Mucosa of gallbladder (tissue), 1 donor: ENCODE measurements at regions not wholly inside any gene's neighbourhood (a gene's known extent, or its start where the extent isn't known, plus 50 kb on each side); places are given as distances from the start of the nearest gene placed in this dataset.
"Not testable (repeated sequence)": the region's sequence is repeated elsewhere in the genome, so short reads cannot be mapped to it uniquely, and the experiment has no call there.

Experiments
- DNase-seq: peaks from one replicate; pipeline ENCODE4 v3.0.0-alpha.2; 2020; ENCODE audit warnings: low spot score
- donor health status: DM: no; HTN: no; CAD: no.

- no peak for DNase-seq
Observed at GRCh38 chr1:199208847-199209246, 570.0 kb downstream of the PTPRC start.

- no peak for DNase-seq
Observed at GRCh38 chr1:199218065-199218464, 579.2 kb downstream of the PTPRC start.

- no peak for DNase-seq
Observed at GRCh38 chr1:199218533-199218932, 579.7 kb downstream of the PTPRC start.

- DNase-seq, result no peak
Observed at GRCh38 chr1:199220031-199220430, 581.2 kb downstream of the PTPRC start.

GRCh38 chr1:199221371-199222150 is 582.7 kb downstream of the PTPRC start:
- DNase-seq, result no peak

- DNase-seq, result no peak
Observed at GRCh38 chr1:199223936-199224335, 585.1 kb downstream of the PTPRC start.

GRCh38 chr1:199226163-199226562 is 587.3 kb downstream of the PTPRC start:
- DNase-seq, result no peak

- DNase-seq, result no peak
Observed at GRCh38 chr1:199242147-199242546, 603.3 kb downstream of the PTPRC start.

GRCh38 chr1:199242601-199243000 is 603.8 kb downstream of the PTPRC start:
- DNase-seq, result no peak

GRCh38 chr1:199243423-199244061 is 604.7 kb downstream of the PTPRC start:
- DNase-seq, result peak; percentile 34

GRCh38 chr1:199245946-199246345 is 607.1 kb downstream of the PTPRC start:
- DNase-seq, result no peak

- no peak for DNase-seq
Observed at GRCh38 chr1:199246716-199247115, 607.9 kb downstream of the PTPRC start.

- no peak for DNase-seq
Observed at GRCh38 chr1:199247891-199248290, 609.1 kb downstream of the PTPRC start.

GRCh38 chr1:199254040-199254439 is 615.2 kb downstream of the PTPRC start:
- not testable (repeated sequence) for DNase-seq

- DNase-seq, result no peak
Observed at GRCh38 chr1:199261328-199261727, 622.5 kb downstream of the PTPRC start.

GRCh38 chr1:199264283-199264682 is 625.4 kb downstream of the PTPRC start:
- DNase-seq, result no peak

- DNase-seq, result no peak
Observed at GRCh38 chr1:199264911-199265310, 626.1 kb downstream of the PTPRC start.

GRCh38 chr1:199265319-199265718 is 626.5 kb downstream of the PTPRC start:
- no peak for DNase-seq

GRCh38 chr1:199269241-199269640 is 630.4 kb downstream of the PTPRC start:
- DNase-seq, result no peak

- no peak for DNase-seq
Observed at GRCh38 chr1:199272139-199272544, 633.3 kb downstream of the PTPRC start.

- DNase-seq, result peak; percentile 12
Observed at GRCh38 chr1:199272628-199273086, 633.8 kb downstream of the PTPRC start.

- no peak for DNase-seq
Observed at GRCh38 chr1:199273837-199274379, 635.1 kb downstream of the PTPRC start.

GRCh38 chr1:199279067-199279466 is 640.2 kb downstream of the PTPRC start:
- DNase-seq, result no peak
